ENCODE measurements at regions not wholly inside any gene's neighbourhood (a gene's known extent, or its start where the extent isn't known, plus 50 kb on each side); places are given as distances from the start of the nearest gene placed in this dataset.

- TF ChIP-seq, protein P1, sequence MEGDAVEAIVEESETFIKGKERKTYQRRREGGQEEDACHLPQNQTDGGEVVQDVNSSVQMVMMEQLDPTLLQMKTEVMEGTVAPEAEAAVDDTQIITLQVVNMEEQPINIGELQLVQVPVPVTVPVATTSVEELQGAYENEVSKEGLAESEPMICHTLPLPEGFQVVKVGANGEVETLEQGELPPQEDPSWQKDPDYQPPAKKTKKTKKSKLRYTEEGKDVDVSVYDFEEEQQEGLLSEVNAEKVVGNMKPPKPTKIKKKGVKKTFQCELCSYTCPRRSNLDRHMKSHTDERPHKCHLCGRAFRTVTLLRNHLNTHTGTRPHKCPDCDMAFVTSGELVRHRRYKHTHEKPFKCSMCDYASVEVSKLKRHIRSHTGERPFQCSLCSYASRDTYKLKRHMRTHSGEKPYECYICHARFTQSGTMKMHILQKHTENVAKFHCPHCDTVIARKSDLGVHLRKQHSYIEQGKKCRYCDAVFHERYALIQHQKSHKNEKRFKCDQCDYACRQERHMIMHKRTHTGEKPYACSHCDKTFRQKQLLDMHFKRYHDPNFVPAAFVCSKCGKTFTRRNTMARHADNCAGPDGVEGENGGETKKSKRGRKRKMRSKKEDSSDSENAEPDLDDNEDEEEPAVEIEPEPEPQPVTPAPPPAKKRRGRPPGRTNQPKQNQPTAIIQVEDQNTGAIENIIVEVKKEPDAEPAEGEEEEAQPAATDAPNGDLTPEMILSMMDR (IDR thresholded peaks at IDR 0.05 in 2 of 3, conservative IDR thresholded peaks at IDR 0.05 in 1 of 3; ENCODE audit: borderline replicate concordance in 1 of 3, insufficient read depth in 1 of 3, low read depth in 2 of 3, low read length in 2 of 3), result no peak
- TF ChIP-seq REST (IDR thresholded peaks at IDR 0.05; ENCODE audit: low read depth), result no peak
- no peak for TF ChIP-seq POLR2AphosphoS5 (IDR thresholded peaks at IDR 0.05; ENCODE audit: low read depth, low read length)
- no peak for TF ChIP-seq EZH2 (IDR thresholded peaks at IDR 0.05)
- TF ChIP-seq, protein P2, sequence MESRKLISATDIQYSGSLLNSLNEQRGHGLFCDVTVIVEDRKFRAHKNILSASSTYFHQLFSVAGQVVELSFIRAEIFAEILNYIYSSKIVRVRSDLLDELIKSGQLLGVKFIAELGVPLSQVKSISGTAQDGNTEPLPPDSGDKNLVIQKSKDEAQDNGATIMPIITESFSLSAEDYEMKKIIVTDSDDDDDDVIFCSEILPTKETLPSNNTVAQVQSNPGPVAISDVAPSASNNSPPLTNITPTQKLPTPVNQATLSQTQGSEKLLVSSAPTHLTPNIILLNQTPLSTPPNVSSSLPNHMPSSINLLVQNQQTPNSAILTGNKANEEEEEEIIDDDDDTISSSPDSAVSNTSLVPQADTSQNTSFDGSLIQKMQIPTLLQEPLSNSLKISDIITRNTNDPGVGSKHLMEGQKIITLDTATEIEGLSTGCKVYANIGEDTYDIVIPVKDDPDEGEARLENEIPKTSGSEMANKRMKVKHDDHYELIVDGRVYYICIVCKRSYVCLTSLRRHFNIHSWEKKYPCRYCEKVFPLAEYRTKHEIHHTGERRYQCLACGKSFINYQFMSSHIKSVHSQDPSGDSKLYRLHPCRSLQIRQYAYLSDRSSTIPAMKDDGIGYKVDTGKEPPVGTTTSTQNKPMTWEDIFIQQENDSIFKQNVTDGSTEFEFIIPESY (IDR thresholded peaks at IDR 0.05; ENCODE audit: extremely low read depth, insufficient replicate concordance, low read length), result no peak
- no peak for TF ChIP-seq POLR2A (IDR thresholded peaks at IDR 0.05; ENCODE audit: borderline replicate concordance, extremely low read depth, insufficient read depth, insufficient read length)
- TF ChIP-seq MAX (IDR thresholded peaks at IDR 0.05), result no peak
- TF ChIP-seq EZH2phosphoT487 (IDR thresholded peaks at IDR 0.05; ENCODE audit: borderline replicate concordance), result no peak
- TF ChIP-seq JUND (IDR thresholded peaks at IDR 0.05), result no peak
- TF ChIP-seq RAD21 (IDR thresholded peaks at IDR 0.05; ENCODE audit: low read depth), result no peak
- TF ChIP-seq YY1 (IDR thresholded peaks at IDR 0.05; ENCODE audit: extremely low read depth, insufficient replicate concordance, low read depth, low read length), result no peak
These were observed 775.9 kb downstream of the SQOR start for GRCh38 chr15:46410705-46411104.

Measured in HCT116 (cell line).